T-helper 17 cell (primary cell): ENCODE measurements at regions not wholly inside any gene's neighbourhood (a gene's known extent, or its start where the extent isn't known, plus 50 kb on each side); places are given as distances from the start of the nearest gene placed in this dataset.
"Not testable (repeated sequence)": the region's sequence is repeated elsewhere in the genome, so short reads cannot be mapped to it uniquely, and the experiment has no call there.

ENCODE experiments used
- ATAC-seq: fragments of 150-1000 bp; cut with Tn5 transposase; 2 replicates; pipeline ENCODE4 v1.10.0; 2021; ENCODE audit warnings: mild to moderate bottlenecking, moderate library complexity
- DNase-seq, 3 donors: peaks; one replicate each; pipeline versions ENCODE4 v3.0.0 to v3.0.0-alpha.2; 2020 to 2021
- H3K9me3 ChIP-seq: one replicate; pipeline ENCODE4 v1.7.0; 2013; ENCODE audit warnings: low read length, mild to moderate bottlenecking; ENCODE audit not compliant: control insufficient read depth, poor library complexity, severe bottlenecking
- H3K27ac Mint-ChIP-seq: one replicate; pipeline ENCODE4 v1.8.0; 2022; ENCODE audit warnings: mild to moderate bottlenecking, moderate library complexity, mixed read lengths
- H3K27me3 Mint-ChIP-seq: one replicate; pipeline ENCODE4 v1.8.0; 2022; ENCODE audit warnings: mixed read lengths
- H3K36me3 Mint-ChIP-seq: one replicate; pipeline ENCODE4 v1.8.0; 2022; ENCODE audit warnings: low read depth, mixed read lengths
- H3K4me1 Mint-ChIP-seq: one replicate; pipeline ENCODE4 v1.8.0; 2022; ENCODE audit warnings: mild to moderate bottlenecking, mixed read lengths
- H3K4me3 Mint-ChIP-seq: one replicate; pipeline ENCODE4 v1.8.0; 2022; ENCODE audit warnings: mild to moderate bottlenecking, moderate library complexity, mixed read lengths

DNA sequence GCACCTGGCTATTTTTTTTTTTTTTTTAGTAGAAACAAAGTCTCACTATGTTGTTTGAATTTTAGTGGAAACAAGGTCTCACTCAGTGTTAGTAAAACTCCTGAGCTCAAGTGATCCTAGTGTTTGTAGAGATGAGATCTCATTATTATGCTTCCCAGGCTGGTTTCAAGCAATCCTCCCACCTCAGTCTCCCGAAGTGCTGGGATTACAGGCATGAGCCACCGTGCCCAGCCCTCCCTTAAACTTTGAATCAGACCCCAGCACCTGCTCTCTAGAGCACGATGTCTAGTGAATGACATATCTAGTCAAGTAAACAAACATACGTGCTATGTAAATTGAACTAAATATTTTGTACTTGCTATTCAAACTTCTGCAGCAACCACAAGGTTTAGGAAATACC lies 105.6 kb upstream of the MYO3A start:
- no peak overlapping the region for H3K4me3 Mint-ChIP-seq
- peaks cover 28% of the 10 kb centered on the region for H3K27me3 Mint-ChIP-seq
- H3K4me1 Mint-ChIP-seq, result no peaks in the 10 kb centered on the region
- H3K36me3 Mint-ChIP-seq, result no peaks in the 10 kb centered on the region
- DNase-seq, result no peak
- ATAC-seq, result no peak
- H3K9me3 ChIP-seq, result no peaks in the 10 kb centered on the region
- no peak overlapping the region for H3K27ac Mint-ChIP-seq

GRCh38 chr10:25831080-25831479 lies 102.9 kb upstream of the MYO3A start:
- Mint-ChIP-seq H3K4me1 (no peaks in the 10 kb centered on the region), H3K4me3 (no peak overlapping the region), H3K36me3 (no peaks in the 10 kb centered on the region), H3K27me3 (peaks cover 28% of the 10 kb centered on the region), H3K27ac (no peak overlapping the region)
- DNase-seq, result no peak
- no peaks in the 10 kb centered on the region for H3K9me3 ChIP-seq
- ATAC-seq, result no peak

- no peaks in the 10 kb centered on the region for H3K36me3 Mint-ChIP-seq
- H3K4me3 Mint-ChIP-seq, result no peak overlapping the region
- no peaks in the 10 kb centered on the region for H3K27me3 Mint-ChIP-seq
- no peak overlapping the region for H3K27ac Mint-ChIP-seq
- ATAC-seq (no peak), DNase-seq (no peak)
- H3K4me1 Mint-ChIP-seq, result no peaks in the 10 kb centered on the region
- no peaks in the 10 kb centered on the region for H3K9me3 ChIP-seq
Observed at GRCh38 chr10:25839683-25840082, 94.3 kb upstream of the MYO3A start.

GRCh38 chr10:25840875-25841274 lies 93.2 kb upstream of the MYO3A start:
- H3K9me3 ChIP-seq, H3K4me1 Mint-ChIP-seq, H3K4me3 Mint-ChIP-seq, ATAC-seq, DNase-seq, H3K27ac Mint-ChIP-seq, H3K27me3 Mint-ChIP-seq, H3K36me3 Mint-ChIP-seq: not testable (repeated sequence)

DNA sequence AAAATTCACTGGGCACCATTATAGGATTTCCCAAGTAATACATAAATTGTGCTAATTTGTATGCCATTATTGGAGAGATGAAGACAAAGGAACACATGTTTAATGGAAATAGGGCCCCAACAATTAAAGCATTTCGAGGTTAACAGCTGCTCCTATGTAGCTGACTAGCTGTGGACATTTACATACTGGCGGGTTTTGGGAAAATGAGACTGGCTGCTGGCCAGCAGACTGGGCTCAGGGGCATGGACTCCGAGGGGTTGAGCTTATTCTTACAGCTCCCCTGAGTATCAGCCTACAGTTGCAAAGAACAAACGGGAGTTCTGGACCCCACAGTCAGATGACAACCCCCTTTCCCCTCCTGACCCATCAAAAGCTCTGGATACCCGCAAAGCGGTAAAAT lies 91.9 kb upstream of the MYO3A start:
- ATAC-seq (no peak), DNase-seq (no peak)
- Mint-ChIP-seq H3K27me3 (no peaks in the 10 kb centered on the region), H3K36me3 (no peaks in the 10 kb centered on the region), H3K27ac (no peak overlapping the region), H3K4me1 (no peaks in the 10 kb centered on the region), H3K4me3 (no peak overlapping the region)
- H3K9me3 ChIP-seq, result no peaks in the 10 kb centered on the region

DNA sequence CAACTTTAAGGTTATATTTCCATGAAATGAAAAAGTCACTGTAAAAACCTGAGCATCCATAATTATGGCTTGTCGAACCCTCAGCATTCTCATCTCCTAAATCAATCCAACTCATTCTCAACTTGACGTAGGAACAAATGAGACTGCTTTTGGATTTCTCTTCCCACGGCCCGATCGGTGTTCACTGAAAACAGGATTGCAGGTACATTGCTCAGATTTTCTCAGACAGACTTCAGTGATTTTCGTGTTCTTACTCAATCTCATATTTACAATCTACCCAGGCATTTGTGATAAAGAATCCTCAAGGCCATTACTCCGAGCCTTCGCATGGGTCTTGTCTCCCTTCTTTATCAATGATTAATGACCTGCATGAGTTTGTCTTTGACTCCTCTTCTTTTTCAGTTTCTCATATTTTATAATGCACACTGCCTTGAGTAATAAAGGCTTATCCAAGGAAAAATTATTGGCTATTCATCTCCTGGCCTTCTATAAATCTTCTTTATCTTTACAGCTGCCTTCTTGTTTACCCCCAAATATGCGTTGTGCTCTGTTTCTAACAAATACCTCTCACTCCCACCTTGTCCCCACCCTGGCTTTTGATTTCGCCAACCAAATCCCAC lies 90.4 kb upstream of the MYO3A start:
- H3K9me3 ChIP-seq, result no peaks in the 10 kb centered on the region
- H3K36me3 Mint-ChIP-seq, result no peaks in the 10 kb centered on the region
- H3K4me1 Mint-ChIP-seq, result no peaks in the 10 kb centered on the region
- DNase-seq, result no peak
- no peak overlapping the region for H3K4me3 Mint-ChIP-seq
- H3K27ac Mint-ChIP-seq, result no peak overlapping the region
- no peaks in the 10 kb centered on the region for H3K27me3 Mint-ChIP-seq
- ATAC-seq, result no peak

DNA sequence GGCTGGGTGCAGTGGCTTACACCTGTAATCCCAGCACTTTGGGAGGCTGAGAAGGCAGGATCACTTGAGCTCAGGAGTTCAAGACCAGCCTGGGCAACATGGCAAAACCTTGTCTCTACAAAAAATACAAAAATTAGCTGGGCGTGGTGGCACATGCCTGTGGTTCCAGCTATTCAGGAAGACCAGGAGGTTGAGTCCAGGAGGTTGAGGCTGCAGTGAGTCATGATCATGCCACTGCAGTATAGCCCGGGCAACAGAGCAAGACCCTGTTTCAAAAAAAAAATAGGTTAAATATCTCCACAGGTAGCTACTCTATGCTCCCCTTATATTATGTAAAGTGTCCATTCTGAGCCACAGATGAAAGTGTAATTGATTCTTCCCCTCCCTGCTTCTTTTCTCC lies 89.3 kb upstream of the MYO3A start:
- H3K27me3 Mint-ChIP-seq, H3K4me3 Mint-ChIP-seq, H3K9me3 ChIP-seq, DNase-seq, H3K27ac Mint-ChIP-seq, ATAC-seq, H3K36me3 Mint-ChIP-seq, H3K4me1 Mint-ChIP-seq: not testable (repeated sequence)

GRCh38 chr10:25849268-25849667 lies 84.8 kb upstream of the MYO3A start:
- Mint-ChIP-seq H3K4me3 (no peak overlapping the region), H3K4me1 (no peaks in the 10 kb centered on the region), H3K36me3 (no peaks in the 10 kb centered on the region), H3K27ac (no peak overlapping the region), H3K27me3 (peaks cover 17% of the 10 kb centered on the region)
- no peaks in the 10 kb centered on the region for H3K9me3 ChIP-seq
- no peak for DNase-seq
- no peak for ATAC-seq

DNA sequence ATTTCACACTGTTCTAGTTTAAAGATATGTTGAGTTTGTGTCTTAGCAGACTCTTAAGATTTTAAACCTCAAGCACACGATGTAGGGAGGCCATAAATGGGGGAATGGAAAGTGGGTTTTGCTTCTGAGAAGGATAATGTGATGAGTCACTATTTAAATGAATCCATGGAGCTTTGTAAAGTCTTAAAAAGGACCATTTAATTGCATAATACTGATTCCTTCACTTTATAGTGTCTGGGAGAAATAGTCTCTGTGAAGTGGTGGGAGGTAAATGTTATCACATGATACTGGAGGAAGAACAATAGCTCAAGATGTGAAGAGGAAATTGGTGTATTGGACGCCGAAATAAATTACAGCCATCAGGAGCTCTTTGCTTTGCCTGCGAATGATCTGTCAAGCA lies 84.0 kb upstream of the MYO3A start:
- ATAC-seq (no peak), DNase-seq (no peak)
- Mint-ChIP-seq H3K27ac (no peak overlapping the region), H3K4me3 (no peak overlapping the region), H3K4me1 (no peaks in the 10 kb centered on the region), H3K36me3 (no peaks in the 10 kb centered on the region), H3K27me3 (peaks cover 17% of the 10 kb centered on the region)
- H3K9me3 ChIP-seq, result no peaks in the 10 kb centered on the region

GRCh38 chr10:25851548-25851947 lies 82.5 kb upstream of the MYO3A start:
- Mint-ChIP-seq H3K4me1 (no peaks in the 10 kb centered on the region), H3K27ac (no peak overlapping the region), H3K4me3 (no peak overlapping the region), H3K36me3 (no peaks in the 10 kb centered on the region), H3K27me3 (peaks cover 23% of the 10 kb centered on the region)
- DNase-seq (no peak), ATAC-seq (no peak)
- H3K9me3 ChIP-seq, result no peaks in the 10 kb centered on the region

DNA sequence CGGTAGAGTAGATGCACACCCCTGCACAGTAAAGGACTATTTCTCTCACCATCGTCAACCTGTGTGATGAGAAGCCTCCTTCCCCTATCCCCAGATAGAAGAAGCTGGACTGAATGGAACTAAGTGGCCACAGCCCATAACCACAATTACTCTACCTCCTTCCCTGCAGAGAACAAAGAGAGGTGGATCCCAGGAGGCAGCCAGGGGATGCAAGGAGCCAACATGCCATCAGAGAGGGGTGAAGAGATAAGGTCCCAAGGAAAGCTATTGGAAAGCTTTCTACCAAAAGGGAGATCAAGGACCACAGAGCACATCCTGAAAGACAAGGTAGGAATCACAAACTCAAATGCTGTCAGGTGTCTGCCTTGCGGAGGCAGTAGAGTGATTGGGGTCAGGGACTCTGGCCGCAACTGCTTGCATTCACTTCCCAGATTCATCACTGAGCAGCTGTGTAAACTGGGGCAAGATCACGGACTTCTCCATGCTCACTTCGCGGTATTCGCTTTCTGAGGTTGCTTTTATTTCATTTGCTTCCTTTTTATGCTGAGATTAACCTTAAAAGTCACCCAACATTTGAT lies 81.6 kb upstream of the MYO3A start:
- Mint-ChIP-seq H3K4me3 (no peak overlapping the region), H3K27ac (no peak overlapping the region)

GRCh38 chr10:25858076-25858475 lies 76.0 kb upstream of the MYO3A start:
- ATAC-seq (no peak), DNase-seq (no peak)
- Mint-ChIP-seq H3K27me3 (peaks cover 12% of the 10 kb centered on the region), H3K4me3 (no peak overlapping the region), H3K27ac (no peak overlapping the region), H3K36me3 (no peaks in the 10 kb centered on the region), H3K4me1 (no peaks in the 10 kb centered on the region)
- no peaks in the 10 kb centered on the region for H3K9me3 ChIP-seq

More for the DNA sequence above, 81.6 kb upstream of the MYO3A start:
- no peaks in the 10 kb centered on the region for H3K4me1 Mint-ChIP-seq
- no peaks in the 10 kb centered on the region for H3K36me3 Mint-ChIP-seq
- DNase-seq, result no peak
- H3K9me3 ChIP-seq, result no peaks in the 10 kb centered on the region
- H3K27me3 Mint-ChIP-seq, result peaks cover 28% of the 10 kb centered on the region
- no peak for ATAC-seq

GRCh38 chr10:25865267-25865666 lies 68.8 kb upstream of the MYO3A start:
- Mint-ChIP-seq H3K36me3 (no peaks in the 10 kb centered on the region), H3K4me3 (no peak overlapping the region), H3K4me1 (no peaks in the 10 kb centered on the region), H3K27ac (no peak overlapping the region), H3K27me3 (no peaks in the 10 kb centered on the region)
- no peaks in the 10 kb centered on the region for H3K9me3 ChIP-seq
- no peak for ATAC-seq
- no peak for DNase-seq

DNA sequence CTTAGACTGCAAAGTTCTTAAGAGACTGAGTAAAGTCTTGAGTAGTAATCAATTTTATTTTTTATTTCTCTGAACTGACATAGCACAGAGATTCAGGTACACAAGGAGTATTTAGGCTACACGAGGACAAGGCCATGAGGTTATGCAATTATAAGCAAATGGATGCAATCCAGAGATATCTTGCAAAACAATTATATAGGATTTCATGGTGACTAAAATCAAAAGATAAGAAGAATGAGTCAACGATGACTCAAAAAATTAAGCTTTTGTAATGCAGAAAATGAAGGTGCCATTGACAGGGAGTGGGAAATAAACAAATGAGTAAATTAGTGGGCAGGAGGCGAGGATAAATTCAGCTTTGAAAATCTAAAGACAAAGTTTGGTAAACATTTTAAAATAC lies 66.7 kb upstream of the MYO3A start:
- Mint-ChIP-seq H3K27ac (no peak overlapping the region), H3K27me3 (peaks cover 4% of the 10 kb centered on the region), H3K4me1 (no peaks in the 10 kb centered on the region), H3K36me3 (no peaks in the 10 kb centered on the region), H3K4me3 (no peak overlapping the region)
- DNase-seq (no peak), ATAC-seq (no peak)
- H3K9me3 ChIP-seq, result no peaks in the 10 kb centered on the region
